Urinary bladder (tissue), 3 donors: ENCODE measurements at regions not wholly inside any gene's neighbourhood (a gene's known extent, or its start where the extent isn't known, plus 50 kb on each side); places are given as distances from the start of the nearest gene placed in this dataset.

Experiments
- DNase-seq: peaks from one replicate; pipeline ENCODE4 v3.0.0-alpha.2; 2015; ENCODE audit errors: extremely low spot score
- H3K27ac ChIP-seq: one replicate; pipeline ENCODE4 v1.5.1; 2013; ENCODE audit warnings: low read depth, mild to moderate bottlenecking, moderate library complexity
- H3K36me3 ChIP-seq: one replicate; pipeline ENCODE4 v1.6.1; 2013; ENCODE audit warnings: mild to moderate bottlenecking, moderate library complexity; ENCODE audit not compliant: insufficient read depth
- H3K4me1 ChIP-seq: one replicate; pipeline ENCODE4 v1.6.1; 2013; ENCODE audit warnings: mild to moderate bottlenecking, moderate library complexity; ENCODE audit not compliant: insufficient read depth
- H3K4me3 ChIP-seq: one replicate; pipeline ENCODE4 v1.5.1; 2013; ENCODE audit warnings: low read depth, low read length
- WGBS: extraction: QIAGEN DNeasy Blood & Tissue Kit; methylation state at CpG from one replicate; pipeline ENCODE4 v1.1.7; 2013; 5-methylcytosine and 5-hydroxymethylcytosine counted together
- donor health status: healthy with polysubstance abuse.
- donor health status: healthy.

GRCh38 chr1:79431340-79431739, 424.8 kb upstream of the ADGRL4 start:
- no peak overlapping the region for H3K4me3 ChIP-seq
- no peak for DNase-seq
- no peaks in the 10 kb centered on the region for H3K4me1 ChIP-seq
- H3K36me3 ChIP-seq = no peaks in the 10 kb centered on the region
- WGBS = 62% methylated on average over 2 of the region's 2 CpGs
- H3K27ac ChIP-seq = no peak overlapping the region

- 82% methylated on average over 11 of the region's 11 CpGs for WGBS
Measured at GRCh38 chr1:79430437-79430836, 423.9 kb upstream of the ADGRL4 start.

GRCh38 chr1:79422726-79423125, 416.2 kb upstream of the ADGRL4 start:
- 88% methylated on average over 2 of the region's 2 CpGs for WGBS
- Histone ChIP-seq H3K36me3 (no peaks in the 10 kb centered on the region), H3K27ac (no peak overlapping the region), H3K4me1 (no peaks in the 10 kb centered on the region), H3K4me3 (no peak overlapping the region)
- no peak for DNase-seq

More at GRCh38 chr1:79430437-79430836, 423.9 kb upstream of the ADGRL4 start:
- no peak overlapping the region for H3K27ac ChIP-seq
- no peaks in the 10 kb centered on the region for H3K4me1 ChIP-seq
- no peaks in the 10 kb centered on the region for H3K36me3 ChIP-seq
- H3K4me3 ChIP-seq = no peak overlapping the region
- DNase-seq = no peak

GRCh38 chr1:79398501-79398900, 392.0 kb upstream of the ADGRL4 start:
- Histone ChIP-seq H3K4me3 (no peak overlapping the region), H3K27ac (no peak overlapping the region), H3K36me3 (no peaks in the 10 kb centered on the region), H3K4me1 (no peaks in the 10 kb centered on the region)
- 71% methylated on average over 2 of the region's 2 CpGs for WGBS
- no peak for DNase-seq

GRCh38 chr1:79396901-79397300, 390.4 kb upstream of the ADGRL4 start:
- no peak overlapping the region for H3K27ac ChIP-seq
- WGBS = 78% methylated on average over 2 of the region's 2 CpGs
- no peaks in the 10 kb centered on the region for H3K4me1 ChIP-seq
- H3K4me3 ChIP-seq = no peak overlapping the region
- no peaks in the 10 kb centered on the region for H3K36me3 ChIP-seq
- DNase-seq = no peak

- Histone ChIP-seq H3K36me3 (no peaks in the 10 kb centered on the region), H3K4me1 (no peaks in the 10 kb centered on the region), H3K4me3 (no peak overlapping the region), H3K27ac (no peak overlapping the region)
- WGBS = 93% methylated on average over 3 of the region's 3 CpGs
- no peak for DNase-seq
Measured at GRCh38 chr1:79388694-79389361, 382.3 kb upstream of the ADGRL4 start.

- H3K4me3 ChIP-seq = no peak overlapping the region
- no peak for DNase-seq
- no peak overlapping the region for H3K27ac ChIP-seq
- 90% methylated on average over 1 of the region's 1 CpG for WGBS
- no peaks in the 10 kb centered on the region for H3K4me1 ChIP-seq
- no peaks in the 10 kb centered on the region for H3K36me3 ChIP-seq
Measured at GRCh38 chr1:79386730-79387129, 380.2 kb upstream of the ADGRL4 start.

GRCh38 chr1:79380078-79380477, 373.5 kb upstream of the ADGRL4 start:
- Histone ChIP-seq H3K36me3 (no peaks in the 10 kb centered on the region), H3K4me1 (no peaks in the 10 kb centered on the region)
- 63% methylated on average over 3 of the region's 3 CpGs for WGBS

GRCh38 chr1:79376106-79376505, 369.6 kb upstream of the ADGRL4 start:
- no peak overlapping the region for H3K27ac ChIP-seq
- no peak overlapping the region for H3K4me3 ChIP-seq
- DNase-seq = no peak
- no peaks in the 10 kb centered on the region for H3K36me3 ChIP-seq
- 93% methylated on average over 1 of the region's 1 CpG for WGBS
- H3K4me1 ChIP-seq = no peaks in the 10 kb centered on the region

More at GRCh38 chr1:79380078-79380477, 373.5 kb upstream of the ADGRL4 start:
- Histone ChIP-seq H3K4me3 (no peak overlapping the region), H3K27ac (no peak overlapping the region)
- no peak for DNase-seq

- Histone ChIP-seq H3K27ac (no peak overlapping the region), H3K4me1 (no peaks in the 10 kb centered on the region), H3K4me3 (no peak overlapping the region), H3K36me3 (no peaks in the 10 kb centered on the region)
- no peak for DNase-seq
- WGBS = 23% methylated on average over 1 of the region's 1 CpG
Measured at GRCh38 chr1:79375352-79375751, 368.8 kb upstream of the ADGRL4 start.

GRCh38 chr1:79374397-79374796, 367.9 kb upstream of the ADGRL4 start:
- H3K4me3 ChIP-seq = no peak overlapping the region
- no peaks in the 10 kb centered on the region for H3K4me1 ChIP-seq
- WGBS = 84% methylated on average over 1 of the region's 1 CpG
- no peaks in the 10 kb centered on the region for H3K36me3 ChIP-seq
- no peak overlapping the region for H3K27ac ChIP-seq
- no peak for DNase-seq

GRCh38 chr1:79373481-79374125, 367.1 kb upstream of the ADGRL4 start:
- no peak overlapping the region for H3K27ac ChIP-seq
- H3K4me1 ChIP-seq = no peaks in the 10 kb centered on the region
- no peak overlapping the region for H3K4me3 ChIP-seq
- WGBS = 26% methylated on average over 2 of the region's 2 CpGs
- DNase-seq = no peak
- H3K36me3 ChIP-seq = no peaks in the 10 kb centered on the region

GRCh38 chr1:79371802-79372201, 365.3 kb upstream of the ADGRL4 start:
- Histone ChIP-seq H3K4me3 (no peak overlapping the region), H3K4me1 (no peaks in the 10 kb centered on the region), H3K36me3 (no peaks in the 10 kb centered on the region), H3K27ac (no peak overlapping the region)
- no peak for DNase-seq
- 60% methylated on average over 1 of the region's 1 CpG for WGBS

- H3K4me3 ChIP-seq = no peak overlapping the region
- no peak for DNase-seq
- no peaks in the 10 kb centered on the region for H3K36me3 ChIP-seq
- no peaks in the 10 kb centered on the region for H3K4me1 ChIP-seq
- 81% methylated on average over 3 of the region's 3 CpGs for WGBS
- H3K27ac ChIP-seq = no peak overlapping the region
Measured at GRCh38 chr1:79369091-79369490, 362.6 kb upstream of the ADGRL4 start.
